22Rv1 (cell line): ENCODE measurements at regions not wholly inside any gene's neighbourhood (a gene's known extent, or its start where the extent isn't known, plus 50 kb on each side); places are given as distances from the start of the nearest gene placed in this dataset.

Experiments
- H3K27ac ChIP-seq: fragments of 450-650 bp; 2 replicates; pipeline ENCODE4 v1.5.1; 2017
- ZFX ChIP-seq: fragments of 450-650 bp; IDR thresholded peaks from 2 replicates; pipeline ENCODE4 v1.6.1; 2017; ENCODE audit warnings: antibody characterized with exemption, borderline replicate concordance
- TF ChIP-seq, protein P1 (sequence below): fragments of 450-650 bp; IDR thresholded peaks from 2 replicates; pipeline ENCODE4 v1.5.1; 2017; ENCODE audit warnings: mild to moderate bottlenecking

DNA sequence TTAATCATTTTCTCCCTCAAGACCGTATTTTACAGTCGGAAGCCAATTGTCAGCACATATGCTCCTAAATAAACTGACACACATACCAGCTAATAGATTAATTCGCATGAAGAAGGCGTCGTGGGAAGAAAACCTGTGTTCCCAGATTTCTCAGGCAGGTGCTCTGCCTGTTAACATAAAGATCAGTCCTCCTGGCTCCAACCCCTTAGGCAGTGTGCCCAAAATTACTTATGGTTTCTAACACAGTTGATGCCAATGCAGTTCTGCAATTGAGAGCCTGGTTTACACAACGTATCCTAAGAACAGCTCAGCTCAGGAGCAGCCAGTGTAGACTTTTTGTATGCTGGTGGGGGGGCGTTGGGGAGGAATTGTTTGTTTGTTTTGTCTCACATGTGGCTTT is 208.3 kb downstream of the ENC1 start:
- no peak overlapping the region for H3K27ac ChIP-seq

DNA sequence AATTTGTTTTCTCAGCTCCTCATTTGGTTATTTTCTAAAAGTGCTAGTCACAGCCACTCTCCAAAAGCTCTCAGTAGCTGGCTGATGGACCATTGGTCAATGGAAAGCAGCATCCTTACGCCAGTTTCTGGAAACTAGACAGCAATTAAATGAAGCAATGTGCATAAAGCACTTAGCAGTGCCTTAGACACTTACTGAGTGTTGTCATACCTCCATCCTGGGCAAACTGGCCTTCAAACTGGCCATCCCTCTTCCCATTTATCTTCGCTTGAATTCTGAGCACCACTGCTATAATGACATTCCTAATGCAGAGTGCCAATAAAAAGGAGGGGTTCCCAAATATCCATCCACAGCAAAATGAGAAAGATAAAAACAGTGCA is 209.2 kb downstream of the ENC1 start:
- H3K27ac ChIP-seq = no peak overlapping the region
- TF ChIP-seq ZFX = no peak
- TF ChIP-seq, protein P1, sequence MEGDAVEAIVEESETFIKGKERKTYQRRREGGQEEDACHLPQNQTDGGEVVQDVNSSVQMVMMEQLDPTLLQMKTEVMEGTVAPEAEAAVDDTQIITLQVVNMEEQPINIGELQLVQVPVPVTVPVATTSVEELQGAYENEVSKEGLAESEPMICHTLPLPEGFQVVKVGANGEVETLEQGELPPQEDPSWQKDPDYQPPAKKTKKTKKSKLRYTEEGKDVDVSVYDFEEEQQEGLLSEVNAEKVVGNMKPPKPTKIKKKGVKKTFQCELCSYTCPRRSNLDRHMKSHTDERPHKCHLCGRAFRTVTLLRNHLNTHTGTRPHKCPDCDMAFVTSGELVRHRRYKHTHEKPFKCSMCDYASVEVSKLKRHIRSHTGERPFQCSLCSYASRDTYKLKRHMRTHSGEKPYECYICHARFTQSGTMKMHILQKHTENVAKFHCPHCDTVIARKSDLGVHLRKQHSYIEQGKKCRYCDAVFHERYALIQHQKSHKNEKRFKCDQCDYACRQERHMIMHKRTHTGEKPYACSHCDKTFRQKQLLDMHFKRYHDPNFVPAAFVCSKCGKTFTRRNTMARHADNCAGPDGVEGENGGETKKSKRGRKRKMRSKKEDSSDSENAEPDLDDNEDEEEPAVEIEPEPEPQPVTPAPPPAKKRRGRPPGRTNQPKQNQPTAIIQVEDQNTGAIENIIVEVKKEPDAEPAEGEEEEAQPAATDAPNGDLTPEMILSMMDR = no peak

More for the DNA sequence above, 208.3 kb downstream of the ENC1 start:
- TF ChIP-seq ZFX = no peak
- TF ChIP-seq, protein P1 = no peak

DNA sequence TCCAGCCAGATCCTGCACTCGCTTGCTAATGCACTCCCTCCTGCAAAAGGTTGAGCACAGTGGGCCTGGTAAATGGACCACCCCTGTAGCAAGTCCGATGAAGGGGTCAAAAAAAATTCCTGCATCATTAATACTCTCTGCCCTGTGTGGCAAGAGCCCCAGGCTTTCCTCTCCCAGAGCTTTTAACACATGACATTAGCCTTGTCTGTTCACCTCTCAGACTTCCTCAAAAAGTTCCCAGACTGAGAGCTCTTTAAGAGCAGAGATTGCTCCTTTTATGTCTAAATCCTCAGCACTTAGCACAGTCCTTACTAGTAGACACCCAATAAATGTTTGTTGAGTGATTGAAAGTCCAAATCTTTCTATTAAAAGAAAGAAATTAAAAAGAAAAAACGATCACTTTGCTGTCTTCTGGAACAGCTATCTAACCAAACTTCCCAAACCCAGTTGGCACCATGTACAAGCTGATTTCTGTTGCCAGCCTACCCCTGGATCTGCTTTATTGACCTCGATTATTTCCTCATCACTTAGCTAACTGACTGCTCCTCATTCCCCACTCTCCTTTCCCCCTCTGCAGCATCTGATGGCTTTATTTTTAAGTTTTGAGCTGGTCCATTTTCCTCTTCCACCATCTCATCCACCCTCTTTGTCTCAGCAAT is 209.8 kb downstream of the ENC1 start:
- H3K27ac ChIP-seq = no peak overlapping the region
- TF ChIP-seq, protein P1 = no peak
- no peak for TF ChIP-seq ZFX

DNA sequence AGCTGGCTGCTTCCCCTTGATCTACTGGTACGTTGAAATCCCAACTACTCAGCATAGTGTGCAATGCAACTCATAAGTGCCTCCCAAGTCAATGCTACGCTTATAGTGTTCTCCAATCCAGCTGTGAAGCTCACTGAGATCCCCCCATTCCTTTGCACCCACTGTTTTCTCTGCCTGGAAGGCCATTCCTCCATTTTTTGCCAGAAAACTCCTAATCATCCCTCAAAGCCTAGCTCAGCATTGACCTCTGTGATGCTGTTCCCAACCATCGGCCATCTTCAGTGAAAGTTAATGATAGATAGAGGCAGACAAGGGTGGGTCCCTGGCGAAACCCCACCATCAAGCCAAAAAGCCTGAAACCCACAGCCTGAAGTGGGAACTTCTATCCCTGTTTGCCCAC is 211.0 kb downstream of the ENC1 start:
- TF ChIP-seq, protein P1 = no peak
- no peak for TF ChIP-seq ZFX
- H3K27ac ChIP-seq = no peak overlapping the region

DNA sequence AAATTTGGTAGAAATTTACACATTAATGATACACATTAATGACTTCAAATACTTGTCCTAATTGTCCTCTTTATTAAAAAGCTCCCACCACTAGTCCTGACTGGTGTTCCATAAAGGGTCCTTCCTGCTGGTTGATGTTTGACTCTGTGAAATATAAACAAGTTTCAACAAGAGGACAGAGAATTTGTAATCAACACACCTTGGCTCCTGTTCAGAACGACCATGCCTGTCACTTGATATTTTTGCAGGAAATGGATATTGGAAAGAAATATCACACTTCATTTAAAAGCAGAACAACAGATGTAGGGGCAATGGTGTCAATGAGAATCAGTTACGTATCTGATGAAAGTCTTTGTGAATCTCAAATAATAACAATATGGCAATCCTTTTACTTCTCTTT is 211.7 kb downstream of the ENC1 start:
- no peak overlapping the region for H3K27ac ChIP-seq
- TF ChIP-seq ZFX = no peak
- TF ChIP-seq, protein P1 = no peak

DNA sequence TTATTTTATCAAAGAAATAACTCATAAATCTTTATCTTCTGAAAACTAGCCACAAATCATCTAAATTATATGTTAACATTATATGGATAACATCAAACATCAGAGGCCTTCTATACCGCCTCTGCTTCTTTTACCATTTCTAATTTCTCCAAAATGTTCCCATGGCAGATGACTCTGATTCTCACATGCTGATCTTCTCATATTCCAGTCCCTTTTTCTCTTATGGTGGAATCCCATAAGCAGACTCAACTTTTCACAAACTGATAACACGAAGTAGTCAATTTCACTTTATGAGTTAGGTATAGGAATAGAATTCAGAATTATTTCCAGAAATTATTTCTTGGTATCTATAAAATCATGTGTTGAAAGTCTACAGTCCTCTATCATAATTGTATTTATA is 212.3 kb downstream of the ENC1 start:
- no peak for TF ChIP-seq ZFX
- TF ChIP-seq, protein P1 = no peak
- no peak overlapping the region for H3K27ac ChIP-seq

DNA sequence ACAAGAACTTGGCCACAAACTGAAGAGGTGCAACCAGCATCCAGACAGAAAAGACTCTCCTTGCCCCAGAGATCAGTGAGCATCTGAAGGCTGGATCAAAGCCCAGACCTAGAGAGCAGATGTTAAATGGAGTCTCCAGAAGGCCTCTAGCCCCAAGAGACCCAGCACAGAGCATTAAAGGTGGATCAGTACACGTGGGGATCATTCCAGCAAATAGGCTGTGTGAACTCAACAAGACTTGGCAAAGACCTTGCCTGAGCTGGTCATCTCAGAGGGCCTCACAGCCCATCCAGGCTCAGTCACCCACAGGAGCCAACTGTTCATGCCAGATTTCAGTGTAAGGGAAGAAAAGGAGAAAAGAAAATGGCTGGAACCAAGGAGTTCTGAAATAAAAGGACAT is 214.0 kb downstream of the ENC1 start:
- TF ChIP-seq, protein P1 = no peak
- no peak for TF ChIP-seq ZFX
- no peak overlapping the region for H3K27ac ChIP-seq
